ENCODE measurements at regions not wholly inside any gene's neighbourhood (a gene's known extent, or its start where the extent isn't known, plus 50 kb on each side); places are given as distances from the start of the nearest gene placed in this dataset.

GRCh38 chr9:115183436-115183835 is 65.5 kb upstream of the TNC start:
- Histone ChIP-seq H3K4me3 (no peak overlapping the region), H3K36me3 (no peaks in the 10 kb centered on the region), H3K9me3 (no peaks in the 10 kb centered on the region), H3K27ac (no peak overlapping the region), H3K27me3 (replicated peaks; ENCODE audit: insufficient read depth) (no peaks in the 10 kb centered on the region), H3K4me1 (replicated peaks) (no peaks in the 10 kb centered on the region)
- no peak for DNase-seq (ENCODE audit: low spot score)
- intact Hi-C loops (cut with DNase I): no loop called here
- no peak for TF ChIP-seq POLR2AphosphoS5 (IDR thresholded peaks at IDR 0.05)
- no peak for TF ChIP-seq POLR2A (IDR thresholded peaks at IDR 0.05)
- no peak for TF ChIP-seq CTCF (IDR thresholded peaks at IDR 0.05)

- no peak overlapping the region for H3K4me3 ChIP-seq
- DNase-seq (ENCODE audit: low spot score): no peak
- no peak for TF ChIP-seq POLR2A (IDR thresholded peaks at IDR 0.05)
- no peak for TF ChIP-seq CTCF (IDR thresholded peaks at IDR 0.05)
- TF ChIP-seq POLR2AphosphoS5 (IDR thresholded peaks at IDR 0.05): no peak
- H3K9me3 ChIP-seq: no peaks in the 10 kb centered on the region
- H3K4me1 ChIP-seq (replicated peaks): no peaks in the 10 kb centered on the region
- intact Hi-C loops (cut with DNase I): loop anchor here (10.0 kb wide), 1 partner anchor 95 kb away; no protein-coding TSS in a partner anchor
- no peak overlapping the region for H3K27ac ChIP-seq
- H3K36me3 ChIP-seq: no peaks in the 10 kb centered on the region
- H3K27me3 ChIP-seq (replicated peaks; ENCODE audit: insufficient read depth): no peaks in the 10 kb centered on the region
- 84% methylated on average over 2 of the region's 2 CpGs for WGBS
These were observed 71.7 kb upstream of the TNC start for GRCh38 chr9:115189686-115190085.

DNA sequence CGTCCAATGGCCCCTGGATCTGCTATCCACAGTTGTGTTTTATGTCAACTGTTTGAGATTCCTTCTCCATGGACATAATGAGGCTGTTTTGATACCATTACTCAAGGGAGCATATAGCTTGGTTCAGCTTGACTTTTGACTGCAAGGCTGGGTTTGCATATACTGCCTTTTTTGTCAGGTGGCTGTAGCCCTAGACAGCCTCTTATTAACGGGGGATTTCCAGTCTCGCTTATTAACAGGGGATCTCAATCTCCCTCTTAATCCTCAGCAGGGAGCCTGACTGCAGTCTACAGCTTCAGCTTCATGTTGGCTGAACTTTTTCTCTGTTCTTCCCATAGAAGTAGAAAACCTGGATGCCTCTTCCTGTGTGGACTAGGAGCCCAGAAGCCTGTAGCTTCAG is 73.7 kb upstream of the TNC start:
- Histone ChIP-seq H3K27me3 (replicated peaks; ENCODE audit: insufficient read depth) (no peaks in the 10 kb centered on the region), H3K36me3 (no peaks in the 10 kb centered on the region), H3K4me1 (replicated peaks) (no peaks in the 10 kb centered on the region), H3K27ac (no peak overlapping the region), H3K9me3 (no peaks in the 10 kb centered on the region), H3K4me3 (no peak overlapping the region)
- no peak for DNase-seq (ENCODE audit: low spot score)
- WGBS: 89% methylated on average over 3 of the region's 3 CpGs
- no peak for TF ChIP-seq POLR2A (IDR thresholded peaks at IDR 0.05)
- TF ChIP-seq CTCF (IDR thresholded peaks at IDR 0.05): no peak
- no peak for TF ChIP-seq POLR2AphosphoS5 (IDR thresholded peaks at IDR 0.05)
- intact Hi-C loops (cut with DNase I): loop anchor here (10.0 kb wide), 1 partner anchor 97 kb away; no protein-coding TSS in a partner anchor

- no peak for TF ChIP-seq POLR2AphosphoS5 (IDR thresholded peaks at IDR 0.05)
- no peak for TF ChIP-seq POLR2A (IDR thresholded peaks at IDR 0.05)
- TF ChIP-seq CTCF (IDR thresholded peaks at IDR 0.05): no peak
- Histone ChIP-seq H3K4me1 (replicated peaks) (no peaks in the 10 kb centered on the region), H3K27me3 (replicated peaks; ENCODE audit: insufficient read depth) (no peaks in the 10 kb centered on the region), H3K4me3 (no peak overlapping the region), H3K27ac (no peak overlapping the region), H3K36me3 (no peaks in the 10 kb centered on the region), H3K9me3 (no peaks in the 10 kb centered on the region)
- DNase-seq (ENCODE audit: low spot score): no peak
- intact Hi-C loops (cut with DNase I): loop anchor here (10.0 kb wide), 1 partner anchor 97 kb away; no protein-coding TSS in a partner anchor
- WGBS: 77% methylated on average over 3 of the region's 3 CpGs
These were observed 74.3 kb upstream of the TNC start for GRCh38 chr9:115192280-115192679.

DNA sequence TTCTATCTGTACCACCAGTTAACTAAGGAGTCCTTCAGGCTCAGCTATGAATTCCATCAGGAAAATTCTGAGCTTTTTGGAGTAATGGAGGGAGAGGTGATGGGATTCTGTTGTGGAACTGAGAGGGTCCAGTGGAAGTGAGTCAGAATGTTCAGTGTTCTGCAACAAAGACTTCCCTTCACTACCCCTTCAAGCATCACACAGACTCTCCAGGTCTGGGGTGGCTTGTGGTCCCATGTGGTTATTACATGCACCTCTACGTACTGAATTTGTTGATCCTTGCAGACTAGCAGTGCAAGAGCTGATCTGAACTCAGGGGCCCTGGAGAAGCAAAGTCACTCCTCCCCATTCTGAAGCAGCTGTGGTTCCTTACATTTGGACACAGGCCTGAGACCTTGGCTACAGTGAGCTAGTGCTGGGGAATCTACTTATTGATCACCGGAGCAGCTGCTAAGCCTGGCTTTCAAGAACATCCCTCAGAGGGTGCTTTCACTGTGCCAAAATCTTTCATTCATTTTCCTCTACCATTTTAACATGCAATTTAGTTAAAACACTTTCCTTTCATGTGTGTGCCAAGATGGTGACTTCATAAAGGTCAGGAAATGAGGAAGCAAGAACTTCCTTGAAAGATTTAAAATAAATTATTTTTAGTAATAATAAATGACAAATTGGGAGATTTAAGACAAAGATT is 75.0 kb upstream of the TNC start:
- intact Hi-C loops (cut with DNase I): loop anchor here (10.0 kb wide), 1 partner anchor 98 kb away; no protein-coding TSS in a partner anchor
- WGBS: 53% methylated on average over 2 of the region's 2 CpGs
- Histone ChIP-seq H3K4me3 (no peak overlapping the region), H3K36me3 (no peaks in the 10 kb centered on the region), H3K4me1 (replicated peaks) (no peaks in the 10 kb centered on the region), H3K9me3 (no peaks in the 10 kb centered on the region), H3K27ac (no peak overlapping the region), H3K27me3 (replicated peaks; ENCODE audit: insufficient read depth) (no peaks in the 10 kb centered on the region)
- no peak for DNase-seq (ENCODE audit: low spot score)
- TF ChIP-seq POLR2AphosphoS5 (IDR thresholded peaks at IDR 0.05) (no peak), POLR2A (IDR thresholded peaks at IDR 0.05) (no peak), CTCF (IDR thresholded peaks at IDR 0.05) (no peak)

Data from prostate gland (tissue), 2 donors.